Ovary (tissue), 7 donors: ENCODE measurements at regions not wholly inside any gene's neighbourhood (a gene's known extent, or its start where the extent isn't known, plus 50 kb on each side); places are given as distances from the start of the nearest gene placed in this dataset.

Source experiments
- DNase-seq, 5 donors: peaks; one replicate each; pipeline ENCODE4 v3.0.0-alpha.2; 2019 to 2020
- H3K27ac ChIP-seq, 2 donors: fragments of 200-600 bp; one replicate each; pipeline versions ENCODE4 v1.5.1 to v1.8.0; 2019 to 2022
- H3K27me3 ChIP-seq: fragments of 200-600 bp; one replicate; pipeline ENCODE4 v1.8.0; 2022
- H3K36me3 ChIP-seq: fragments of 200-600 bp; sonication (generic); one replicate; pipeline ENCODE4 v1.5.1; 2019
- H3K4me1 ChIP-seq: one replicate; pipeline ENCODE4 v1.8.1; 2013; ENCODE audit warnings: mild to moderate bottlenecking, moderate library complexity; ENCODE audit not compliant: insufficient read depth
- H3K4me3 ChIP-seq: fragments of 200-600 bp; sonication (generic); one replicate; pipeline ENCODE4 v1.5.1; 2017
- H3K9me3 ChIP-seq, 2 donors: fragments of 200-600 bp in 1 of 2; sonication (generic) in 1 of 2; one replicate each; pipeline versions ENCODE4 v1.5.1 to v1.8.1; 2013 to 2019; ENCODE audit warnings: mild to moderate bottlenecking in 1 of 2, moderate library complexity in 1 of 2
- CTCF ChIP-seq, 3 donors: fragments of 450-650 bp in 2 of 3; fragments of 200-600 bp in 1 of 3; IDR thresholded peaks; one replicate each; pipeline versions ENCODE4 v1.5.1 to v1.8.0; 2016 to 2022; ENCODE audit warnings: antibody characterized with exemption in 3 of 3, mild to moderate bottlenecking in 1 of 3
- EP300 ChIP-seq: sonication (generic); formaldehyde crosslinking; IDR thresholded peaks from one replicate; pipeline ENCODE4 v1.6.1; 2017; ENCODE audit warnings: antibody characterized with exemption
- POLR2A ChIP-seq: fragments of 450-650 bp; IDR thresholded peaks from one replicate; pipeline ENCODE4 v1.6.1; 2017; ENCODE audit warnings: antibody characterized with exemption, mild to moderate bottlenecking, moderate library complexity
- WGBS, 3 donors: extraction: QIAGEN DNeasy Blood & Tissue Kit in 1 of 3; methylation state at CpG; one replicate each; pipeline versions ENCODE4 v1.1.5 to v1.1.7; 2013 to 2017; 5-methylcytosine and 5-hydroxymethylcytosine counted together
- intact Hi-C, 4 donors: fragments of 100-400 bp; cut with DNase I; formaldehyde crosslinking; loops; one replicate each; pipeline versions ENCODE4 v1.11.0 to v1.15.1; 2022 to 2023
- donor health status: DM: no; HTN: no; CAD: no; lungs with moderate emphysema.
- donor health status: DM: no; HTN: no; CAD: no.
- donor health status: Bipolar disorder and iron deficiency.
- donor health status: DM: no; HTN: no; CAD: no.
- donor health status: DM: yes; HTN: yes; CAD: no.

- DNase-seq = no peak
- WGBS, 3 donors = 88 to 100% (median 95%) methylated on average over 1 of the region's 1 CpG
- Histone ChIP-seq H3K4me1 (no peaks in the 10 kb centered on the region), H3K36me3 (no peaks in the 10 kb centered on the region), H3K9me3 (no peaks in the 10 kb centered on the region), H3K27me3 (no peaks in the 10 kb centered on the region), H3K4me3 (no peak overlapping the region), H3K27ac (no peak overlapping the region)
- intact Hi-C loops = no loop called here
- TF ChIP-seq CTCF (IDR thresholded peaks at IDR 0.05) (no peak), POLR2A (no peak), EP300 (no peak)
These were observed 233.4 kb upstream of the S100G start for GRCh38 chrX:16416588-16416987.

DNA sequence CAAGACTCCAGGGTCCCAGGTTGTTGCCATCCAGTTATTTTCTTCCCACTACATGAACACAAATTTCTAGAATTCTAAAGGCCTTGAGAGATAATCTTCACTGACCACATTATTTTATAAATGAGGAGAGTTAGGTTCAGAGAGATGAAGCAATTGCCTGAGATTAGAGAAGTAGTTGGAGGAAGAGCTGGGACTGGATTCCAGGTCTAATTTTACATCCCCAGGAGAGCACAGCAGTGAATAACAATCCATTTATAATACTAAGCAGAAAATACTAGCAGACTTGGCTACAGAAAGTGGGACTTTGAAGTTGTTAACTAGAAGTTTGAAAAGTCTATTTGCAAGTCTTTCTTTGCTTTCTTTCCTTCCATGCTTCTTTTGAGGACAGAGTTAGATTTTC lies 231.3 kb upstream of the S100G start:
- TF ChIP-seq POLR2A = no peak
- no peak for TF ChIP-seq CTCF (IDR thresholded peaks at IDR 0.05)
- TF ChIP-seq EP300 = no peak
- Histone ChIP-seq H3K4me3 (no peak overlapping the region), H3K27me3 (no peaks in the 10 kb centered on the region), H3K27ac (no peak overlapping the region), H3K4me1 (no peaks in the 10 kb centered on the region), H3K9me3 (no peaks in the 10 kb centered on the region), H3K36me3 (no peaks in the 10 kb centered on the region)
- DNase-seq = no peak
- intact Hi-C loops = no loop called here

DNA sequence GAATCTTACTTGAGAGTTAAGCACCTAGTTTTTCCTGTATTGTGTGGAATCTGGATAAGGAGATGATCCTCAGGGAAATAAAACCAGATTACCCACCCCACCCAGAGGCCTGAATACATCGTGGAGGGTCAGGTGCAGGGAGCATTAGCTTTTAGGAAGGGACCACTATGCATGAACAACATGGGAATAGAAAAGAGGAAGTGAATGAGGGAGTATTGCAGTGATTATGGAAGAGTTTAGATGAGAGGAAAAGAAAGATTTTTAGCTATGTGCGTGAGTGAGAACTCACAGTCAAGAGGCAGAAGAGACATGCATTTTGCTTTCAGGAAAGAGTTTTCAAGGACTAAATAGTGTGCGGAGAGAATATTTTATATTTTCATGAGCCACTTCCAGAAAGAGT lies 222.3 kb upstream of the S100G start:
- intact Hi-C loops = no loop called here

DNA sequence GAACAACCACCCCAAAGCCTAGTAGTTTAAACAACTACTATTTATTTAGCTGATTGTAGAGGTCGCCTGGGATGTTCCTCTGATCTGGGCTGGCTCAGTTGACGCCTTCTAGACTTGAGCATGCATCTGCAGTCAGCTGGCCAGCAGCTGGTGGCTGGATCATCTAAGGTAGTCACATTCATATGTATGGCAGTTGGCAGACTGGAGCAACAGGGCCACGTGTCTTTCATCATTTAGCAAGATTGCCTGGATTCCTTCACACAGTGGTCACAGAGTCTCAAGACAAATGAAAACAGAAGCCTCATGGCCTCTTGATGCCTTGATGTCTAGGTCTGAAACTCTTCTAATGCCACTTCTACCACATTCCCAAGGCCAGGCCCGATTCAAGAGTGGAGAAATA lies 220.6 kb upstream of the S100G start:
- whole genome bisulfite sequencing, 3 donors = 70 to 85% (median 85%) methylated on average over 4 of the region's 4 CpGs
- no peaks in the 10 kb centered on the region for H3K4me1 ChIP-seq
- TF ChIP-seq EP300 = no peak
- TF ChIP-seq POLR2A = no peak
- no peak for TF ChIP-seq CTCF (IDR thresholded peaks at IDR 0.05)
- H3K27ac ChIP-seq = no peak overlapping the region
- intact Hi-C loops = no loop called here
- no peak overlapping the region for H3K4me3 ChIP-seq
- H3K27me3 ChIP-seq = no peaks in the 10 kb centered on the region
- DNase-seq = no peak
- H3K36me3 ChIP-seq = no peaks in the 10 kb centered on the region
- no peaks in the 10 kb centered on the region for H3K9me3 ChIP-seq

More for the DNA sequence above, 222.3 kb upstream of the S100G start:
- Histone ChIP-seq H3K4me3 (no peak overlapping the region), H3K27me3 (no peaks in the 10 kb centered on the region), H3K9me3 (no peaks in the 10 kb centered on the region), H3K4me1 (no peaks in the 10 kb centered on the region), H3K36me3 (no peaks in the 10 kb centered on the region), H3K27ac (no peak overlapping the region)
- DNase-seq = no peak
- no peak for TF ChIP-seq CTCF (IDR thresholded peaks at IDR 0.05)
- TF ChIP-seq EP300 = no peak
- TF ChIP-seq POLR2A = no peak
- 81 to 85% (median 84%) methylated on average over 3 of the region's 3 CpGs for WGBS, 3 donors

DNA sequence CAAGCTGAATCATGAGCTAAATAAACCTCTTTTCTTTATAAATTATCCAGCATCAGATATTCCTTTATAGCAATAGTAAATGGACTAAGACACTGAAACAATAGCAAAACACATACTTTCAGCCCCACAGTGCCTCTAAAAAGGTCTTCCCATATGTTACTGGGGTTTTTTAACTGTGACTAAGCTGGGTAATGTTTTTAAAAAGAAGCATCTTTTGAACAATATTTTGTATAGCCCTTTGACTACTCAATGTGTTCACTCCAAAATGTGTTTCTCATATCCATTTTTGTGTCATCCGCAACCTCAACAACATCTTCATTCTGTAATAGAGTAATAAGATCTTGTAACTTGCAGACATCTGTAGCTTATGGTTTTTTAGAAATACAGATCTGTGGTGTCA lies 218.7 kb upstream of the S100G start:
- no peak overlapping the region for H3K4me3 ChIP-seq
- no peak for DNase-seq
- WGBS, 3 donors = 97 to 100% (median 99%) methylated on average over 1 of the region's 1 CpG
- H3K27ac ChIP-seq = no peak overlapping the region
- H3K36me3 ChIP-seq = no peaks in the 10 kb centered on the region
- no peaks in the 10 kb centered on the region for H3K27me3 ChIP-seq
- no peaks in the 10 kb centered on the region for H3K4me1 ChIP-seq
- H3K9me3 ChIP-seq = no peaks in the 10 kb centered on the region
- no peak for TF ChIP-seq EP300
- TF ChIP-seq POLR2A = no peak
- TF ChIP-seq CTCF (IDR thresholded peaks at IDR 0.05) = no peak
- intact Hi-C loops = no loop called here
